Adipocyte (in vitro differentiated cells): ENCODE measurements at regions not wholly inside any gene's neighbourhood (a gene's known extent, or its start where the extent isn't known, plus 50 kb on each side); places are given as distances from the start of the nearest gene placed in this dataset.
"Not testable (repeated sequence)": the region's sequence is repeated elsewhere in the genome, so short reads cannot be mapped to it uniquely, and the experiment has no call there.

Source experiments
- DNase-seq: peaks from one replicate; pipeline ENCODE4 v3.0.0-alpha.2; 2015; ENCODE audit warnings: low read depth
- H3K27me3 ChIP-seq: replicated peaks from 2 replicates; pipeline ENCODE4 v1.7.0; 2013; ENCODE audit warnings: mild to moderate bottlenecking, low read length, moderate library complexity; ENCODE audit not compliant: control insufficient read depth, insufficient read depth
- H3K36me3 ChIP-seq: 2 replicates; pipeline ENCODE4 v1.7.0; 2013; ENCODE audit warnings: low read length, mild to moderate bottlenecking, moderate library complexity; ENCODE audit not compliant: control insufficient read depth, insufficient read depth, severe bottlenecking
- H3K4me1 ChIP-seq: 2 replicates; pipeline ENCODE4 v1.7.0; 2013; ENCODE audit warnings: mild to moderate bottlenecking, low read length, moderate library complexity; ENCODE audit not compliant: control insufficient read depth, insufficient read depth
- H3K4me3 ChIP-seq: 2 replicates; pipeline ENCODE4 v1.7.0; 2013; ENCODE audit warnings: mild to moderate bottlenecking, low read length, moderate library complexity
- H3K9ac ChIP-seq: 2 replicates; pipeline ENCODE4 v1.7.0; 2013; ENCODE audit warnings: mild to moderate bottlenecking, low read length, moderate library complexity
- H3K9me3 ChIP-seq: 2 replicates; pipeline ENCODE4 v1.7.0; 2013; ENCODE audit warnings: mild to moderate bottlenecking, low read length, moderate library complexity; ENCODE audit not compliant: control insufficient read depth

DNA sequence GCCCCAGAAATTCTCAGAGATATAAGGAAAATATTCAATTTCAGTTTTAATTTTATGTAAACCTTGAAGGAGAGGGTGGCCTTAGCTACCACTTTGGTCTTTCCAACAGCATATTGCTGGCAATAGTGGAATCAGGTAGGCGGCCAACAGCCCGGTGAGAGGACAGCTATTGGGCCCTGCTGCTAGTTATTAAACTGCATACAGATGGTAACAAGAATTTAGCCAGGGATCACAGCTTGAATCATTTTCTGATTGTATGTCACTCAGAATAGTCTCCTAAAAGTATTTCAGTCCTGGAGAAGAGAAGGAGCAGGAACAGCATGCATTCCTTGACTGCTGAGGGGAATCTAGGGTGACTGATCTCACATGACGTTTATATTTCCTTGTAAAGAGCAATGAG lies 261.4 kb upstream of the SMIM30 start:
- no peak overlapping the region for H3K9ac ChIP-seq
- DNase-seq: no peak
- H3K4me1 ChIP-seq: peaks cover under 1% of the 10 kb centered on the region
- H3K36me3 ChIP-seq: no peaks in the 10 kb centered on the region
- H3K9me3 ChIP-seq: no peaks in the 10 kb centered on the region
- H3K4me3 ChIP-seq: no peak overlapping the region
- H3K27me3 ChIP-seq: no peaks in the 10 kb centered on the region

DNA sequence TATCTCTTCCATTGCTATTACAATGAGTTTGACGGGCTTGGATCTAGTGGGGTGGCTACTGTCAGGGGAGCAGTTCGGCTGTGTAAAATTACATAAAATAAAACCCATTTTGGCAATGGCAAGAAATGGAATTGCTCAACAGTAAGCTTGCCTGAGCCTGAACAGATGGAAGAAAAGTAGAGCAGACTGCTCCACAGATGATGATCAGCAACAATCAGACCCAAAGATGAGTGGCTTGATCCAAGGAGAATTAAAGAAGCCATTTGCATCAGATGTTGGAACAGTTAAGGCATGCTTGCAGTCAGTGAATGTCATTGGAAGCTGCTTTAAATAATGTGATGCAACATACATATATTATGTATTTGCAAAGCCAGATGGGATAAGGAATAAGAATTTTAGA lies 256.6 kb upstream of the SMIM30 start:
- H3K27me3 ChIP-seq: no peaks in the 10 kb centered on the region
- no peaks in the 10 kb centered on the region for H3K36me3 ChIP-seq
- H3K9me3 ChIP-seq: no peaks in the 10 kb centered on the region
- no peak overlapping the region for H3K4me3 ChIP-seq
- DNase-seq: peak; percentile 50
- no peak overlapping the region for H3K9ac ChIP-seq
- H3K4me1 ChIP-seq: peaks cover 4% of the 10 kb centered on the region

DNA sequence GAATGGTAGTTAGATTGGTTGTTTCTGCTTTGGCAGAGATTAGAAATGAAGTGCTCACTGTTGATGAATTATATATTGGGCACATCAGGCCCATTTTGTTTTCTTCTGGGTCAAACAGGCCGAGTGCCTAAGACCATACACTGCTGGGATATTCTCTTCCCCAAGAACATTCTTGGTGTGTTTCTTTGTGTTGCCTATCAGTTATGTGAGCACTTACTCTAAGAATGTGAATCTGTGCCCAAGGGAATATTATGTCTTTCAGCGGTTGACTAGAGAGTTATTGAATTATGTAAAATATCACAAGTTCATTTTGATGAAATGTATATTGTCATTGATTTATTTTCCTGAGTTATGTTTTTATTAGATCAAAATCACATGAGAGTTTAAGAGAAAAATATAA lies 255.5 kb upstream of the SMIM30 start:
- no peaks in the 10 kb centered on the region for H3K9me3 ChIP-seq
- H3K4me1 ChIP-seq: peaks cover 4% of the 10 kb centered on the region
- H3K4me3 ChIP-seq: no peak overlapping the region
- H3K27me3 ChIP-seq: no peaks in the 10 kb centered on the region
- H3K9ac ChIP-seq: no peak overlapping the region
- DNase-seq: no peak
- H3K36me3 ChIP-seq: no peaks in the 10 kb centered on the region

DNA sequence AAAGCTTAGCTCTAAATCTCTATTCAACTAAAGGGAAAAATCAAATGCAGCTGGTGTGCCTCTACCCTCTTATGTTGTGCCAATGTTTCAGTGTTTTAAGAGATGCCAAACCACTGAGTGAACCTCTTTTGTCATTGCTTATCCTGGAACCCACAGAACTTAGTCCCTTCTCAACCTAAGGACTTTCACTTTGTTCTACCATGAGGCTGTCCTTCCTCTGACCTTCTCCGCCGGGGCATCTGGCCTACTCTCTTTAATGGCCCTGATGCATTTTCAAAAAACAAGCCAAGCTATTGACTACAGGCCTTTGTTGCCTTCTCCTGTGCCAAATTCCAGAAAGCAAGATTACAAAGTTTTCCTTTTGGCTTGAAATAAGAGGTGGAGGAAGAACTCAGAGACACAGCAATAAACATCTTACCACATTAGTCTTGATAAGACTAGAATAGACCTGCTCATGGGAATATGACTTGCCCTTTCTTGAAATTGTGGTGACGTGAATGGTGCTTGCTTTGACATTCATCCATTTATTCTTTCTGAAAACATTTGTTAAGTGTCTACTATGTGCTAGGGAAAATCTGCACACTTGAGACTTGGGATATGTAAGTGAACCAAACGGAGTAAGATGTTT lies 253.2 kb upstream of the SMIM30 start:
- Histone ChIP-seq H3K36me3 (no peaks in the 10 kb centered on the region), H3K9me3 (no peaks in the 10 kb centered on the region), H3K4me1 (peaks cover 4% of the 10 kb centered on the region), H3K27me3 (no peaks in the 10 kb centered on the region), H3K4me3 (no peak overlapping the region), H3K9ac (no peak overlapping the region)
- DNase-seq: peak; percentile 67

DNA sequence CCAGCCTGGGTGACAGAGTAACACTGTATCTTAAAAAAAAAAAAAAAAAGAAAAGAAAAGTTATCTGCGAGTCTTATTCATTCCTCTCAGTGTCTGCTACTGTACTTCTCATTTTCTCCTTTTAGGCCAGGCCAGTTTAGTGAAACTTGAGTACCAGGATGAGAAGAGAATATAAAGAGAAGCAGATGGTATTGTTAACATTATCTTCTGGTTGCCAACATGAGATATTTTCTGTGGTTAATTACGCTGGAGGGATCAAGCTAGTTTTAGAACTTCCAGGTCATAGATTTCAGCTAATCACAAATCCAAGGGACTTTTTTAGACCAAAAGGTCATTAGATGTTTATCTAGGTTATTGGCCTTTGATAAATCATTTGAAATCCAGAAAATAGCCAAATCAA lies 252.6 kb upstream of the SMIM30 start:
- Histone ChIP-seq H3K9ac (no peak overlapping the region), H3K27me3 (no peaks in the 10 kb centered on the region), H3K4me3 (no peak overlapping the region), H3K36me3 (no peaks in the 10 kb centered on the region), H3K9me3 (no peaks in the 10 kb centered on the region), H3K4me1 (peaks cover 4% of the 10 kb centered on the region)
- DNase-seq: peak; percentile 66

DNA sequence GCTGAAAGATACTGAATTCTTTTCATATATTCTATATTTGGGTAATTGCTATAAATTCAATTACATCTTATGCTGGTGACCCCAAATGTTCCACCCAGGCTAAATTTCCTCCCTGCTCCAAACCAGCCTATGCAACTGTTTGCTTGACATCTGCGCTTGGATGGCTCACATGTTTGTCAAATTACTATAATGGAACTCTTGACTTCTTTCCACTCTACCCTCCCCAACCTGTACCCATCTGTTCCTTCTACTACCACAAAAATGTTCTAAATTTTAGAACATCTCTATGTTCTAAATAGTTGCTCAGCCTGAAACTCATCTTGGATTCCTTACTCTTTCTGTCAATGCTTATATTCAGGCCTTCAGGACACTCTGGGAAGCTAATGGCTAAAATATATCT lies 249.9 kb upstream of the SMIM30 start:
- Histone ChIP-seq H3K9ac (no peak overlapping the region), H3K36me3 (no peaks in the 10 kb centered on the region), H3K27me3 (no peaks in the 10 kb centered on the region), H3K9me3 (no peaks in the 10 kb centered on the region), H3K4me3 (no peak overlapping the region), H3K4me1 (no peaks in the 10 kb centered on the region)
- no peak for DNase-seq

DNA sequence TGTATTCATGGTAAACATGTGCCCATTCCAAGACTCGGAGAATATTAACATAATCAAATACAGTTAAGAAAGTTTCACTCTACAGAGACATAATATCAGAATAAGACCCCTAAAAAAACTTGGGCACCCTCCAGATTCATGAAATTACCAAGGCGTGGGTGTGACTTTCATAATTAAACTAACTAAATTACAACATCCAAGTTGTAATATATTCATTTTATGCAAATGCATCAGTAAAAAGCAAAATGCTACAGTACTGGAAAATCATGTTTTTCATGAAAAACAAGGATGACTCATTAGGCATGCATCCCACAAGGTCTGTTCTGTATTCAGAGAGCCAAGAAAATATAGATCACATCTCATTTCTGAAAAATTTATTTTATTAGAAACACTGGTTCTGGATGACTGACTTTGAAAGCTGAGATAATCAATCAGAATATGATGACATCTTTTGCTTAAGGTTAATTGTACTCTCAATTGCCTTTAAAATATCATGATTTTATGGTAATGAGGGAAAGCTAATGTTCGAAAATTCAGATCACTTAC lies 248.8 kb upstream of the SMIM30 start:
- H3K9ac ChIP-seq: no peak overlapping the region
- H3K36me3 ChIP-seq: no peaks in the 10 kb centered on the region
- peak; percentile 52 for DNase-seq
- no peaks in the 10 kb centered on the region for H3K27me3 ChIP-seq
- no peak overlapping the region for H3K4me3 ChIP-seq
- H3K9me3 ChIP-seq: no peaks in the 10 kb centered on the region
- H3K4me1 ChIP-seq: no peaks in the 10 kb centered on the region

DNA sequence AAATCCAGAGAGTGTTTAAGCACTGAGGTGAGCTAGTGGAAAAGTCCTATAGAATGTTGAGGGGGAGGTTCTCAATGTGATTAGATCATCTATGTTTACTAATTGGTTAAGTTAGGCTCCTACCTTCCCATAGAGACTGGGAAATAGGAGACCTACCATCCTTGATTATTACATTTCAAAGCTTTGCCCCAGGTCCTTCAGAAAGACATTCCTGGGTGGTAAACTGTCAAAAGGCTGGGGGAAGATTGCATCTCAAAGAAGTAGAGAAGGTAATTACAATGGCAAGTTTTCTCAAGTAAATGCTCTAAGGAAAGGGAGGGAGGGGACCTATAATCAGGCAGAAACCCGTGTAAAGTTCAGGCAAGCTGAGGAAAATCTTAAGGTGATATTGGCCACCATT lies 247.8 kb upstream of the SMIM30 start:
- Histone ChIP-seq H3K36me3 (no peaks in the 10 kb centered on the region), H3K9me3 (no peaks in the 10 kb centered on the region), H3K27me3 (no peaks in the 10 kb centered on the region), H3K4me3 (no peak overlapping the region), H3K9ac (no peak overlapping the region), H3K4me1 (no peaks in the 10 kb centered on the region)
- no peak for DNase-seq

DNA sequence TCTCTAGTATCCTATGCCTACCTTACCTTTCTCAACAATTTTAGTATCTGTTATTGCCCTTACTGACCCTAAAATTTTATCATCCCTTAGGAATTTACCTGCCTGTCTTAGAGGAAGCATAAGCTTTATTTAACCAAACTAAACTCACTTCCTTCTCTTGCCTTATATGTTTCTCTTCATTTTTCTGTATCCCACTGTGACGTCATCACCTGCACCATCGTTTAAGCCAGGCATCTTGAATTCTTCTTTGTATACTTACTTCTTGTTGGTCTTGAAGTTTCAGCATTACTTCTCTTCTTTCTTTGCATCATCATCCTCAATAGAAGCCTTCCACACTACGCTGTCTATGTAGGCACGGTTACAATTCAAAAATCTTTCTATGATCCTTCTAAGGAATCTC lies 231.0 kb upstream of the SMIM30 start:
- Histone ChIP-seq H3K4me3 (no peak overlapping the region), H3K4me1 (no peaks in the 10 kb centered on the region), H3K27me3 (no peaks in the 10 kb centered on the region), H3K9ac (no peak overlapping the region), H3K36me3 (no peaks in the 10 kb centered on the region), H3K9me3 (no peaks in the 10 kb centered on the region)
- DNase-seq: no peak

DNA sequence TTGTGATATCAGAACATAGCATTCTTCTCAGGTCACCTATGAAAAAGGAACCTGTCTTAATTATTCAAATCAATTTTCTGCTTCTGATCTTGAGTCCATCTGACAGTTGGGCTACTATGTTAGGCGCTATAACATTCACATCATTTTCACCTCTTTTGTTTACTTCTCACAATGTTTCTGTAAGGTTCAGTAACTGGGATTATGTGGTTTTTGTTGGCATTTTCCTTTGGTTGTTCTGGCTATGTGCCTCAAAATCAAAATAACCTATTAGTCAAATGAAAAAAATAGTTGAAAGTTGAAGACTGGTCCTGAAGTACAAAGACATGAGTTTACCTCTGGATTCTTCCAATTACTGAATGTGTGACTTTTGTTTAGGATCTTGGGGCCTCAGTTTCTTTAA lies 221.3 kb upstream of the SMIM30 start:
- no peak for DNase-seq

DNA sequence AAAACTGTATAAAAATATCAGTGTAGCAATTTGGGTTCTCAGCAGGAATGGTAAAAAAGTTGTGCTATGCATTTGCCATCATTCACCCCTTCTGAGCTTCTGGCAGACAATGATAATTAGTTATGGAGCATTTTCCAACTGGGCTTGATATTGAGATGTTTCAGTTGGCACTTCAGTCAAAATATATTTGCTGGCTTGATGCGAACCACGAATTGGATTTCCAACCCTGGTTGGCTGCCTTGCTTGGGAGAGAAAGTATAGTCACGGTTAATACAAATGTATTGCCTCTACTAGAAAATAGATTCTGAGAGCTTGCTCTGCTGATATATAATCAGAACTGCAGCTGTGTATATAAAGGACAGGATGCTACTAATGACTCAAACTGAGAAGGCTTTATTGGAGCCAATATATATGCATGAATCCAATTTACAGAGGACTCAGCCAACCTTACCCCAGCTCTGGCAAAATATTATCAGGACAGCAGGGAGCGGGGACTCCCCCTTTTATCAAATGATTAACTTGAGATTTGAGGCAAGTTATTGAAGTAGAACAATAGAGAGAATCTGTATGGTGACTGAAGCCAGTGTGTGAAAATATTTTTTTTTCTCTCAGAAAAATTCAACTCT lies 219.8 kb upstream of the SMIM30 start:
- Histone ChIP-seq H3K9me3 (peaks cover 12% of the 10 kb centered on the region), H3K4me3 (no peak overlapping the region), H3K9ac (no peak overlapping the region), H3K4me1 (no peaks in the 10 kb centered on the region), H3K36me3 (no peaks in the 10 kb centered on the region), H3K27me3 (no peaks in the 10 kb centered on the region)
- no peak for DNase-seq

More for the DNA sequence above, 221.3 kb upstream of the SMIM30 start:
- Histone ChIP-seq H3K9ac (no peak overlapping the region), H3K4me1 (no peaks in the 10 kb centered on the region), H3K36me3 (no peaks in the 10 kb centered on the region), H3K4me3 (no peak overlapping the region), H3K9me3 (peaks cover 12% of the 10 kb centered on the region), H3K27me3 (no peaks in the 10 kb centered on the region)

DNA sequence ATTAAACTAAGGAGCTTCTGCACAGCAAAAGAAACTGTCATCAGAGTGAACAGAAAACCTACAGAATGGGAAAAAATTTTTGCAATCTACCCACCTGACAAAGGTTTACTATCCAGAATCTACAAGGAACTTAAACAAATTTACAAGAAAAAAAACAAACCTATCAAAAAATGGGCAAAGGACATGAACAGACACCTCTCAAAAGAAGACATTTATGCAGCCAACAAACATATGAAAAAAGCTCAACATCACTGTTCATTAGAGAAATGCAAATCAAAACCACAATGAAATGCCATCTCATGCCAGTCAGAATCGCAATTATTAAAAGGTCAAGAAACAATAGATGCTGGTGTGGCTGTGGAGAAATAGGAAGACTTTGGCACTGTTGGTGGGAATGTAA lies 218.5 kb upstream of the SMIM30 start:
- H3K9me3 ChIP-seq: peaks cover 12% of the 10 kb centered on the region
- not testable (repeated sequence) for H3K36me3 ChIP-seq, H3K9ac ChIP-seq, H3K4me3 ChIP-seq, DNase-seq, H3K4me1 ChIP-seq, H3K27me3 ChIP-seq
